Vagina (tissue), 2 donors: ENCODE measurements at regions not wholly inside any gene's neighbourhood (a gene's known extent, or its start where the extent isn't known, plus 50 kb on each side); places are given as distances from the start of the nearest gene placed in this dataset.

Experiments used
- CTCF ChIP-seq, 3 experiments: fragments of 450-650 bp in 2 of 3; fragments of 200-600 bp in 1 of 3; sonication (generic) in 1 of 3; IDR thresholded peaks; one replicate each; pipeline ENCODE4 v1.5.1; 2017 to 2019; ENCODE audit warnings: antibody characterized with exemption in 3 of 3, mild to moderate bottlenecking in 2 of 3, moderate library complexity in 2 of 3
- POLR2AphosphoS5 ChIP-seq, 2 donors: sonication (generic); formaldehyde crosslinking; IDR thresholded peaks; one replicate each; pipeline ENCODE4 v1.9.0; 2017; ENCODE audit warnings: antibody characterized with exemption in 2 of 2, mild to moderate bottlenecking in 2 of 2, low read depth in 1 of 2; ENCODE audit not compliant: insufficient read depth in 1 of 2

GRCh38 chr6:105821027-105821426 lies 265.1 kb upstream of the PRDM1 start:
- no peak for TF ChIP-seq POLR2AphosphoS5 (IDR thresholded peaks at IDR 0.05; ENCODE audit: insufficient read depth in 1 of 2, low read depth in 1 of 2)
- TF ChIP-seq CTCF (IDR thresholded peaks at IDR 0.05), result no peak
